ENCODE measurements at regions not wholly inside any gene's neighbourhood (a gene's known extent, or its start where the extent isn't known, plus 50 kb on each side); places are given as distances from the start of the nearest gene placed in this dataset.
"Not testable (repeated sequence)": the region's sequence is repeated elsewhere in the genome, so short reads cannot be mapped to it uniquely, and the experiment has no call there.

DNA sequence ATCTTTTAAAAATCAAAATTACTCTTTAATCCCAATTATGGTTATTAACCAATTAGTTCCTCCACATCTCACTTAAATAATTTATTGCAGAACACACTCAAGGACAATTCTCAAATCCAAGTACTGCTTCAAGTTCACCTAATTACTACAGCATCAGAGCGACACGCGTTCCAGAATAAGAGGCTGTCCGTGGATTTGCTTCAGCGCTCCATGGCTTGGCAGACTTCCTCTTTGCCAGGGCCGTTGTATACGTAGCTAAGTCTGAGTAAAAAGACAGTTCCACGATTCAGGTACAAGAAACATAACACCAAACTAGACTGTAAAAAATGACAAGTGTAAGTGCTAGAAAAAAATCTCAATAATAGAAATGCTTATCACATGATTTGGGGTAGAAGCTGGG, 153.2 kb upstream of the MYT1L start:
- DNase-seq (ENCODE audit: low spot score) = no peak

DNA sequence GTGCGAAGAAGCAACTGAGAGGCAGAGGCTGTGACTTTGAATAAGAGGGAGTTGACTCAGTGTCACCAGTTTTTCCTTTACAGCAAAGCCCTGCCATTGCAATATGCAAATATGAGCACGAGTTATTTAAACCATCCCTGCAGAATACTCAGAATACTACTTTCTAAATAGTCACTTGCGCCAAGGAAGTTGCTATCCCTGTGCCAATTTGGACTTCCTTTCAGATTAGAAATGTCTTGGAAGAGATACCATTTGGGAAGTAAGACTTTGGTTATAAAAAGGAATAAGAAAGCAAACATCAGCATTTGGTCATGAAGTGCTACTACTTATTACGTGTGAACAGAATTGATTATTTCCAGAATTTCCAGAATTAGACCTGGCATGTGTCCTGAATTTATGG, 151.8 kb upstream of the MYT1L start:
- DNase-seq (ENCODE audit: low spot score) = no peak

DNA sequence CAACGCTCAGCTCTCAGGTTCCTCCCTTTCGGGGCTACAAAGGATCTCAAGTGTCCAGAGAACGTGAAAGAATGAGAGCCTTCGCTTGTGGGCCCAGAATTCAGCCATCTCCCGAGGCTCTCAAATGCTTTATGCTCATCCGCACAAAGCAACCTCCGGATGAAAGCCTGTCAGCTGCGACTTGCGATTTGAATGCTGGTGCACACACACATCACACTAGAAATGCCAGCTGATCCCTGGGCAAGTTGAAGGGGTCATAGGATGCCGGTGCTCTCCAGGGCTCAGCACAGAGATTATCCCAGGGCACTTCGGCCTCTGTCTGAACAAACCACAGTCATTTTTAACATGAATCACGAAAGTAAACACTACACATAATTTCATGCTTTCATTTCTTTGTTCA, 141.8 kb upstream of the MYT1L start:
- DNase-seq (ENCODE audit: low spot score) = no peak

DNA sequence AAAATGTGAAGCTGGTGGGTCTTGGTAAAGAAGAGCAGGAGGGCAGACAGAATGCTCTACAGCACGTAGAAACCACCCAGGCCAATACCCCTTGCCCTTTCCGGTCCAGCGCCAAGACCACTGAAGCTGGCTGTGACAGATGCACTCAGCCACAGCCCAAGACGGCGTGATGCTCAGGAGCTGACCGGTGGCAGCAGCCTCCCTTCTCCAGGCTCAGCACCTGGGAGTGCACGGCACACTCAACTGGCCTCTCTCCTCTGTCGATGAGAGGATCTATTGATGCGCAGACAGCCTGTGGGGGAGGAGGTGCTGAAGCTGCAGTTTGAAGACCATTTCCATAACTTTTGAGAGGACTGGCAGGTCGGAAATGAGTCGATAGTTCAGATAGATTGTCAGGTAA, 141.0 kb upstream of the MYT1L start:
- DNase-seq (ENCODE audit: low spot score) = no peak

DNA sequence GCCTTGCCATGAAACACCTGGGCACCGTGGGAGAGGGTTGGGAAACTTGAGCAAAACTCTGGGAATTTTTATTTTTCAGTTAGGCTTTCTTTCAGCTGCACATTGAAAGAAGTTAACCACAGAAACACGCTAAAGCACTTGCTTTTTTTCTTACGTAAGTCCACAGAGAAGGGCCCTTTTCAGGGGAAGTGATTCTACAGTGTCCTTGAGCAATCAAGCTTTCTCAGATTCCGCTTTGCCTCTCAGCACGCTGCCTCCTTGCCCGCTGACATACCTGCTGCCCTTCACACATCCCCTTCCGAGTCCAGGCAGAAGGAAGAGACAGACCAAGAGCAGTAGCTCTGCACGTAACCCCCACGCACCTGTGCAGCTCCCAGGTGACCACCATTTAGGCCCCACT, 135.5 kb upstream of the MYT1L start:
- DNase-seq (ENCODE audit: low spot score) = no peak

DNA sequence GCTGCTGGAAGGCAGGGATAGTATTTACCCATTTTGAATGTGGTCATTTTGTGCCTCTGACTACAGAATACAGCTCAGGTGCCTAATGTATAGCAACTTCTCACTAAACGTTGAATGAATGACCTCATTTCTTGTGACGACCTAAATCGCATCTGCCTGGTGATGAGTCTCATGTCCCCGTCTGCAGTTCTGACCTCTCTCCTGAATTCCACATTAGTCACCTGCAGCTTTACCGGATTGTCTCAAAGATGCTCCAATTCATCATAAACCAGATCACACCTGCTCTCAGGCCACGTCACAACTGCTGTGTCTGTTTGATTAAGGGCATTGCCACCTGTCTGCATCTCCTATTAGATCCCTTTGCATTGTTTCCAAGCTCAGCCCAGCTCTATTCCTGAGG, 133.6 kb upstream of the MYT1L start:
- DNase-seq (ENCODE audit: low spot score) = no peak

DNA sequence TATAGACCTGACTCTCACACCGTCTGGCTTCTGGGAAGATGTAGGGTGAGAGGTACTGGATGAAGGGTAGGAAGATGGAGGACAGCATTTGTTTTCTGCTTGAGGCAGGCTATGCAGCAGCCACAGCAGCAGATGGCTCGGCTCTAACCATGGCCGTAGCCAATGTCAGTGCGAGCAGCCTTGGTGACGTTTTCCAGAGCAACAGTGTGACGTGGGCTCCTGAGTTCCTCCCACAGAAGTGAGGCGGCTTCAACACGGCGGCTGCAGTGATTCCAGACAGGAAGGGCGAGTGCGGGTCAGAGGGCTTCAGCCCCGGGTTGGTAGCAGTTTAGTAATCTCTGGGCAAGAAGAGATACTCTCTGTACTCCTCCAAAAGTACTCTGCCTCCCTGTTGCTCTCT, 133.0 kb upstream of the MYT1L start:
- DNase-seq (ENCODE audit: low spot score) = no peak

DNA sequence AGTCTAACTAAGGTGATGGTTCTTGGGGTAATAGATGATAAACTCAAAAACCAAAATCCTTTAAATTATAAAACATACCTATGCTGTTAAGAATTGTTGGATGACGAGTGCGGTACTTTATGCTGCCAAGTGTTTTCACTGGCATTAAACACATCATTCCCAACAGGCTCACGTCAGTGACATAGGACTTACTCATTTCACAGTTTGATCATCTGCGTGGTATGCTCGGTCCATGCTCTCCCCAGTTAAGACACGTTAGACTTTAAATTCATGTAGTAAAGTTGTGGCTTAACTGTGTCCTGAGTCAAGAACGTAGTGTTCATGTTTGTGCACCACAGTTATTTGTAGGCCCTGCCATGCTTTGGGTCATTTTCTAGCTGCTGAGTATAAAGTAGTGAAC, 125.6 kb upstream of the MYT1L start:
- no peak for DNase-seq (ENCODE audit: low spot score)

DNA sequence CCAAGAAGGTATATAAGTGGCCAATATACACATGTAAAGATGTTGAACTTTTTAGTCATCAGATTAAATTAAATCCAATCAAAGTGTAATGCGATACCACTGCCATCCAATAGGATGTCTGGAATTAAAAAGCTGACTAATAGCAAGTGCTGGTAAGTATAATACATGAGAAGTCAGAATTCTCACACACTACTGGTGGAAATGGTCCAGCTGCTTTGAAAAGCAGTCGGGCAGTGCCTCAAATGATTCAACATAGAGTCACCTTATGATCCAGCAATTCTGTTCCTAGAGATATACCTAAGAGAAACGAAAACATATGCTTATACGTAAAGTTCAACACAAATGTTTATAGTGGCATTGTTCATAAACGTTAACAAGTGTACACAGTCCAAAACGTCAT, 124.1 kb upstream of the MYT1L start:
- no peak for DNase-seq (ENCODE audit: low spot score)

DNA sequence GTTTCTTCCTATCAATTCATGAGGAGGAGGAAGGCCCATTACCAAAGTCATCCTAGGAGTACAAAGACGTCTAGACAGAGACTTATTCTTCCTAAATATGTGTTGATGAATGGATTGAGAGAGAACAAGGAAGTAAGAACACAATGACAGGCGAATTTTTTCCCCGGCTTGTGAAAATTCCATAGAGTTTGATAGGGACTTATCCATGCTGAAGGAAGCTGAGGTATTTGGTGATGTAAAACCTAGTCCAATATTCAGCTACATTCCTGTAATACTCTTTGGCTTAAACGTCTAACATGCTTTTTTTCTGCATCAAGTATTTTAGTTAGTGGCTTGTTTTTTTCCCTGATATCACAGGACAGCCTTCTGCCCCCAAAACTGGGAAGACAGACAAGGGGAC, 121.9 kb upstream of the MYT1L start:
- DNase-seq (ENCODE audit: low spot score) = no peak

DNA sequence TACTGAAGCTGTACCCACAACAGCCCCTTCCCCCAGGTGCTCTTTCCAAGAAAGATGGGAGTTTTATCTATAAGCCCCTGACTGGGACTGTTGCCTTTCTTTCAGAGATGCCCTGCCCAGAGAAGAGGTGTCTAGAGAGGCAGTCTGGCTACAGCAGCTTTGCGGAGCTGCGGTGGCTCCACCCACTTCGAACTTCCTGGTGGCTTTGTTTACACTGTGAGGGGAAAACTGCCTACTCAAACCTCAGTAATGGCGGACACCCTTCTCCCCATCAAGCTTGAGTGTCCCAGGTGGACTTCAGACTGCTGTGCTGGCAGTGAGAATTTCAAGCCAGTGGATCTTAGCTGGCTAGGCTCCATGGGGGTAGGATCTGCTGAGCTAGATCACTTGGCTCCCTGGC, 120.2 kb upstream of the MYT1L start:
- DNase-seq (ENCODE audit: low spot score) = not testable (repeated sequence)

DNA sequence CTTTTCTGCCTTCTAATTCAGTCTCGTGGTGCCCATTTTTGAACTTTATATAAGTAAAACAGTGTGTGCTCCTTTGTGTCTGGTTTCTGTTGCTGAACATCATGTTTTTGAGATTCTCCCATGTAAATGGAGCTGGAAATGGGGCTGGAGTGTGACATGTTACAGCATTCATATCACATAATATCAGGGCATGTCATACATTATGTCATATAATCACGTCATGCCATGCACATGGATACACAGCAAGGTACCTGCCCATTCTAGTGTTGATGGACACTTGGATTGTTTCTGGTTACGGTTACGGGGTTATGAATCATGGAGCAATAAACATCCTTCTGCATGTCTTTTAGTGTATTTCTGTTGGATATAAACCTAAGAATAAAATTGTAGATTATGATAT, 117.1 kb upstream of the MYT1L start:
- DNase-seq (ENCODE audit: low spot score) = no peak

DNA sequence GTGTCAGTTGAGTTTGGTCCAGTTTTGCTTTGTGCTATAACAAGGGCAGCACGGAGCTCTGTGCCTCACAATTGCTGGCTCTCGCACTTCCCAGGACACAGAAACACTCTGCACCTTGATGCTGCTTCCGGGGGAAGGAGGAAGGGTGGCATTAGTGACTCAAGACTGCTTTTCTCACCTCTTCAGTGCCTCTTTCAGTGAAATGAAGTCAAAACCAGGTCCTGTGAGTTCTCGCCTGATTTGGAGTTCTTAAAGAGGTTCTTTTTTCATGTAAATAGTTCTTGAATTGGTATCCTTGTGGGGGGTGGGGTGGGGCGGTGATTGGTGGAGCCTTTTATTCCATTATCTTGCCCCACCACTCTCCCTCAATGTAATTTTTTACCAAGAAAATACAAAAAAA, 91.5 kb upstream of the MYT1L start:
- DNase-seq (ENCODE audit: low spot score) = no peak

DNA sequence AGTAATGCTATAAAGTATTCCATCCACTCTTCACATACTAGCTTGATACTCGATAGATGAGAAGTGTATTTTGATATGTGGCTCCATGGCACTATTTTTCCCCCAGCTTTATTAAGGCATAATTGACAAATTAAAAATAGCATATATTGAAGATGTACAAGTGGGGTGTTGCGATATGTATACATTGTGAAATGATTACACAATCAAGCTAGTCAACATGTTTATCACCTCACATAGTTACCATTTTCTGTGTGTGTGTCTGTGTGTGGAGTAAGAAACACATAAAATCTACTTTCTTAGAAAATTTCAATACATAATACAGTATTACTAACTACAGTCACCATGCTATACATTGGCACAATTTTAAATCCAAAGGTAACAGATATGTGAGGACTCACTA, 82.5 kb upstream of the MYT1L start:
- DNase-seq (ENCODE audit: low spot score) = no peak

DNA sequence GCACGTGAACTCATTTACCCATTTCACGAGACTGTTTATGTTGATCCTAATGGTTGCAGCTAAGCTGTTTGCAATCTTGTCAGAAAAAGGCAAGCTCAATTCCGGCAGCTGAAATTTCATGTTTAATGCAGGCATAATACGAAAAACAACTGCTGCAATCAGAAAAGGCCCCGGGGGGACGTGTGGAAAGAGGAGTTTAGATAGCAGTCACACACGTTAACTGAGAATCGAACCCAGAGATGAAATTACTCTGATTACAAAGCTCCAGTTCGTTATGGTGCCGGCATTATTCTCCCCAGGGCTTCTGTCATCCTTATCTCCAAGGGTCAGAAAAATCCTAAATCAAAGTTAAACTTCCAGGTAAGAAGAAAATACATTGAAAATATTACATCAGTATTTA, 79.9 kb upstream of the MYT1L start:
- no peak for DNase-seq (ENCODE audit: low spot score)

DNA sequence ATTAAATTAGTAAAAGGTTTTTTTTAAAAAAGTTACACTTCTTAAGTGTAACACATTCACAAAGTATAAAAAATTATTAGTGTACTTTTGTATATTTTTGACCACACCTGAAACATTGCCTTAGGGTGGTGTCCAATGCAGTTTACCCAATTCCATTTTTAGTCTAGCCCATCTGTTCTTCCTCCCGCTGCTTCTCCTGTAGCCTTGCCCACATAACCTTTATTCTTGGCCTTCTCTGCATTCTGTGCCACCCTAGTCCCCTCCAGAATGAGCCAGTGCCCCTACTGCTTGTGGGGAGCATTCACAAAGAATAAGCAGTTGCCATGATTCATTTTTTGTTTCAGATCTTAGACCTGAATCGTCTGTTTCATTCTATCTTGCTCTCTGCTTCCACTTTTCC, 78.4 kb upstream of the MYT1L start:
- no peak for DNase-seq (ENCODE audit: low spot score)

DNA sequence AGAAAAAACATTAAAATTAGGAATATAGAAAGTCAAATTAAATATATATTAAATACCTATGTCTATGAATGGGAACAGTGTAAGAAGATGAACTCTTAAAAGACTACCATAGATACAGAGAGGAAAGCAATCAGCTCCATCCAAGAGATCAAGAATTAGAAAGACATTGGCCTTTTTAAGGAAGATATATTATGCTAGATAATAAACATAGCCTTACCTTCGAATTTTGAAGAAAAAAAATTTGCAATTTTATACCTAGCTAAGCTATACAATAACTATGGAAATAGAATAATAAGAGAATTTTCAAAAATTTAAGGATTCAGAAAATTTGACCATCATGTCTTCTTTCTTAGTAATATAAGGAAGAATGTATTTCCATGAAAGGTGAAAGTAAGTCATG, 74.7 kb upstream of the MYT1L start:
- no peak for DNase-seq (ENCODE audit: low spot score)

DNA sequence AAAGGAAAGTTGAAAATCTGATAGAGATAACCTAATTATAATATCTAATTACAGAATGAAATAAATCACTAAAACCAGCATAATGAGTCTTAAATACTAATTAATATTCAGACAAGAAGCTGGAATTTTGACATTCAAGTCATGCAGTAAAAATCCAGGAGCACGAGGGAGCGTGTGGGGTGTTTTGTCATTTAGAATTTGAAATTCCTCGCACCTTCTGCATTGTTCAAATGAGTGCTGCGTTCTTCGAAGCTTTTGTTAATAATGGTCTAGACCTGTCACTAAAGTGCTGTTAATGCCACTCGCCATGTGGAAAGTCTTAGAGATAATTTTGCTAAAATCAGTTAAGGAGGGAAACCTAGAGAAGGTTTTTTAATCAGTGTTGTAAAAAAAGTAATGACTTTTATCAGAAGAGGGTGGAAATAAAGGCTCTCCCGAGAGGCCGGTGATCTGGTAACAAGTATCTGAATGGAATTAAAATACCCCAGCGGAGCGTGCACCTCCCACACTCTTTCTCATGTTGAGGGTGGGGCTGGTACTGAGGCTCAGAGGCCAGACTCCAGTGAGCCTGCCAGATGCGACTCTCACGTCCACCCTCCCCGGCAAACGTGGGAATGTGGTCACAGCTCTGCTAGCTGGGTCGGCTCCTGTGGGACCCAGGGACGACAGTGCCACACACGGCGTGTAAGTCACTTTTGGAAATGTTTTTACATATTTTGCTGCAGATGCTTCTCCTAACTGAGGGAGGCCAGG, 69.4 kb upstream of the MYT1L start:
- DNase-seq (ENCODE audit: low spot score) = no peak

DNA sequence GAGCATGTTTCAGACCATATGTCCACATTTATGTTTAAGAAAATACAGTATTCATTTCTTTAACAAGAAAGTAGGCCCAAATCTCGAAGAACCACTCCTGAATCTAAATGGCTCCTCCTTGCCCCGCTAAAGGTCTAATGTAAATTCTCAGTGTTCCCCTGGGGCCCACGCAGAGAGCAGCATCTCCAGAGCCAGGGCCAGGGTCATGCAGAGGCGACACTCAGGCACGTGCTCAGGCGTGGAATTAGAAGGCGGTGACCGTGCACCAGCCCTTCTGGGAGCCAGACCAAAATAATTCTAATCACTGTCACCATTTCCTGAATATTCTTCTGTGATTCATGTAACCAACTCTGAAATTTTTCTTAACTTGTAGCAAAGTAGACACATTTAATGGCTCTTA, 68.3 kb upstream of the MYT1L start:
- no peak for DNase-seq (ENCODE audit: low spot score)

DNA sequence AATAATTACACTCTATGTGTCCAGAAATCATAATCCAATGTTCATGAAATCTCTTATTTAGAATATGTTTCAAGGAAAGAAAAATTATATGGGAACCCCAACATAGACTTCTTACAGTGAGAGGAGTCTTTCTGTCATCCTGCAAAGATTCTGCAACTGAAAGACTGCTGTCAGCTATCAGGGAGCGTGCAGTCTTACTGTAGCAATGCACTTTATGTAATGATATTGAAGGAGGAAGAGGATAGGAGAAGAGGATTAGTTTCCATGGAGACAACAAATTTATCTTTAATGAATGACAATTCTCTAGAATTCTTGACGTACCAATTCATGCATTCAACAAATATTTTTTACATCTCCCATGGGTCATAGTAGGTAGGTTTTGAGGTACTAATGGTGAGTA, 61.3 kb upstream of the MYT1L start:
- DNase-seq (ENCODE audit: low spot score) = no peak

DNA sequence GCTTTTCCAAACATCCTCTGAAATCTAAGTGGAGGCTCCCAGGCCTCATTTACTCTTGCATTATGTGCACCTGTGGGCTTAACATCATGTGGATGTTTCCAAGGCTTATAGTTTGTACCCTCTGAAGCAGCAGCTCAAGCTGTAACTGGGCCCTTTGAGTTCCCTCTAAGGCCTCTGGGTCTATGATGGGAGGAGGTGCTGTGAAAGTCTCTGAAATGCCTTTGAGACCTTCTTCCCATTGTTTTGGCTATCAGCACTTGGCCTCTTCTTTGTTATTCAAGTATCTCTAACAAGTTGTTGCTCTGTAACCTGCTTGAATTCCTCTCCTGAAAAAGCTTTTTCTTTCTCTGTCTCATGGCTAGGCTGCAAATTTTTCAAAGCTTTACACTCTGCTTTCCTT, 58.1 kb upstream of the MYT1L start:
- no peak for DNase-seq (ENCODE audit: low spot score)

All from CD4-positive, alpha-beta T cell treated with Interleukin-15 for 4 hours (primary cell).